A204.1 (cell line): ENCODE measurements at regions not wholly inside any gene's neighbourhood (a gene's known extent, or its start where the extent isn't known, plus 50 kb on each side); places are given as distances from the start of the nearest gene placed in this dataset.
"Not testable (repeated sequence)": the region's sequence is repeated elsewhere in the genome, so short reads cannot be mapped to it uniquely, and the experiment has no call there.

Experiments
- FAIRE-seq: peaks from 2 replicates; lab custom pipeline; 2012; peaks lifted over from hg19 to GRCh38; lab: Jason Lieb, UNC

GRCh38 chr2:195304310-195304709 lies 352.7 kb upstream of the SLC39A10 start:
- FAIRE-seq = no peak

GRCh38 chr2:195300631-195301030 lies 356.4 kb upstream of the SLC39A10 start:
- FAIRE-seq = no peak

- FAIRE-seq = no peak
Measured at GRCh38 chr2:195299600-195299999, 357.4 kb upstream of the SLC39A10 start.

GRCh38 chr2:195296490-195296889 lies 360.5 kb upstream of the SLC39A10 start:
- no peak for FAIRE-seq

GRCh38 chr2:195289081-195289480 lies 367.9 kb upstream of the SLC39A10 start:
- no peak for FAIRE-seq

- FAIRE-seq = no peak
Measured at GRCh38 chr2:195279840-195280427, 377.1 kb upstream of the SLC39A10 start.

- no peak for FAIRE-seq
Measured at GRCh38 chr2:195270466-195271039, 386.5 kb upstream of the SLC39A10 start.

GRCh38 chr2:195269220-195269619 lies 387.8 kb upstream of the SLC39A10 start:
- no peak for FAIRE-seq

- FAIRE-seq = no peak
Measured at GRCh38 chr2:195257979-195258378, 399.0 kb upstream of the SLC39A10 start.

GRCh38 chr2:195252018-195252417 lies 405.0 kb upstream of the SLC39A10 start:
- FAIRE-seq = no peak

- no peak for FAIRE-seq
Measured at GRCh38 chr2:195251214-195251613, 405.8 kb upstream of the SLC39A10 start.

- no peak for FAIRE-seq
Measured at GRCh38 chr2:195238826-195239225, 418.2 kb upstream of the SLC39A10 start.

- no peak for FAIRE-seq
Measured at GRCh38 chr2:195238379-195238778, 418.6 kb upstream of the SLC39A10 start.

- not testable (repeated sequence) for FAIRE-seq
Measured at GRCh38 chr2:195228547-195228946, 428.5 kb upstream of the SLC39A10 start.

- FAIRE-seq = no peak
Measured at GRCh38 chr2:195214072-195214471, 443.0 kb upstream of the SLC39A10 start.

GRCh38 chr2:195212586-195212985 lies 444.4 kb upstream of the SLC39A10 start:
- FAIRE-seq = no peak

- FAIRE-seq = no peak
Measured at GRCh38 chr2:195202163-195202845, 454.7 kb upstream of the SLC39A10 start.

- FAIRE-seq = no peak
Measured at GRCh38 chr2:195199864-195200263, 457.2 kb upstream of the SLC39A10 start.

GRCh38 chr2:195181059-195181705 lies 475.8 kb upstream of the SLC39A10 start:
- FAIRE-seq = no peak

GRCh38 chr2:195168369-195168768 lies 488.7 kb upstream of the SLC39A10 start:
- FAIRE-seq = no peak

- no peak for FAIRE-seq
Measured at GRCh38 chr2:195164930-195165329, 492.1 kb upstream of the SLC39A10 start.

- no peak for FAIRE-seq
Measured at GRCh38 chr2:195162918-195163317, 494.1 kb upstream of the SLC39A10 start.

GRCh38 chr2:195162194-195162593 lies 494.8 kb upstream of the SLC39A10 start:
- no peak for FAIRE-seq
